Neuronal stem cell (in vitro differentiated cells): ENCODE measurements at regions not wholly inside any gene's neighbourhood (a gene's known extent, or its start where the extent isn't known, plus 50 kb on each side); places are given as distances from the start of the nearest gene placed in this dataset.

Source experiments
- DNase-seq: peaks from one replicate; pipeline ENCODE4 v3.0.0-alpha.2; 2013; ENCODE audit warnings: low spot score
- H2AFZ ChIP-seq: one replicate; pipeline ENCODE4 v1.6.1; 2013; ENCODE audit warnings: mild to moderate bottlenecking, low read length, inconsistent platforms
- H2AK5ac ChIP-seq: 2 replicates; pipeline ENCODE4 v1.6.1; 2013; ENCODE audit warnings: low read depth, mild to moderate bottlenecking, inconsistent platforms, low read length, moderate library complexity, mixed read lengths
- H2BK120ac ChIP-seq: 2 replicates; pipeline ENCODE4 v1.6.1; 2013; ENCODE audit warnings: low read depth, mild to moderate bottlenecking, inconsistent platforms, low read length, moderate library complexity, mixed read lengths
- H2BK12ac ChIP-seq: one replicate; pipeline ENCODE4 v1.6.1; 2013; ENCODE audit warnings: low read length, inconsistent platforms
- H2BK15ac ChIP-seq: 2 replicates; pipeline ENCODE4 v1.6.1; 2013; ENCODE audit warnings: mild to moderate bottlenecking, low read length, inconsistent platforms, mixed read lengths
- H2BK5ac ChIP-seq: one replicate; pipeline ENCODE4 v1.6.1; 2013; ENCODE audit warnings: inconsistent platforms, mild to moderate bottlenecking, low read length, moderate library complexity
- H3K14ac ChIP-seq: one replicate; pipeline ENCODE4 v1.6.1; 2013; ENCODE audit warnings: low read length, inconsistent platforms
- H3K18ac ChIP-seq: 2 replicates; pipeline ENCODE4 v1.6.1; 2013; ENCODE audit warnings: low read length, inconsistent platforms
- H3K23ac ChIP-seq: 2 replicates; pipeline ENCODE4 v1.6.1; 2013; ENCODE audit warnings: low read depth, mild to moderate bottlenecking, mixed read lengths, low read length, inconsistent platforms; ENCODE audit not compliant: poor library complexity
- H3K27ac ChIP-seq: replicated peaks from 3 replicates; pipeline ENCODE4 v1.5.1; 2013; ENCODE audit warnings: low read length, inconsistent platforms
- H3K27me3 ChIP-seq, 3 experiments: 2 replicates each; pipeline ENCODE4 v1.6.1; 2013; ENCODE audit warnings: low read length in 3 of 3, mild to moderate bottlenecking in 2 of 3, inconsistent platforms in 1 of 3, low read depth in 1 of 3, mixed read lengths in 1 of 3, moderate library complexity in 1 of 3; ENCODE audit not compliant: control insufficient read depth in 3 of 3, insufficient read depth in 3 of 3
- H3K36me3 ChIP-seq, 2 donors: replicated peaks in 1 of 2; 2 replicates each; pipeline ENCODE4 v1.6.1; 2013; ENCODE audit warnings: low read length in 2 of 2; ENCODE audit not compliant: control insufficient read depth in 2 of 2, insufficient read depth in 2 of 2
- H3K4ac ChIP-seq: 2 replicates; pipeline ENCODE4 v1.6.1; 2013; ENCODE audit warnings: inconsistent platforms, mild to moderate bottlenecking, low read length, moderate library complexity
- H3K4me1 ChIP-seq, 2 donors: 1 replicate in 1 of 2; 2 replicates in 1 of 2; pipeline ENCODE4 v1.6.1; 2013; ENCODE audit warnings: low read length in 2 of 2, low read depth in 1 of 2; ENCODE audit not compliant: control insufficient read depth in 2 of 2, insufficient read depth in 1 of 2
- H3K4me2 ChIP-seq: one replicate; pipeline ENCODE4 v1.6.1; 2013; ENCODE audit warnings: mild to moderate bottlenecking, low read length, inconsistent platforms; ENCODE audit not compliant: insufficient read depth, poor library complexity, severe bottlenecking
- H3K4me3 ChIP-seq, 2 donors: 2 replicates each; pipeline ENCODE4 v1.5.1; 2013; ENCODE audit warnings: low read length in 2 of 2, mild to moderate bottlenecking in 2 of 2, inconsistent platforms in 1 of 2, moderate library complexity in 1 of 2
- H3K79me1 ChIP-seq: one replicate; pipeline ENCODE4 v1.6.1; 2013; ENCODE audit warnings: low read depth, mild to moderate bottlenecking, inconsistent platforms, low read length, moderate library complexity
- H3K9ac ChIP-seq: one replicate; pipeline ENCODE4 v1.6.1; 2013; ENCODE audit warnings: mild to moderate bottlenecking, low read depth, low read length, inconsistent platforms; ENCODE audit not compliant: poor library complexity
- H3K9me3 ChIP-seq, 2 donors: replicated peaks in 1 of 2; 2 replicates each; pipeline versions ENCODE3 to v1.6.1; 2013; ENCODE audit warnings: low read length in 2 of 2, mild to moderate bottlenecking in 2 of 2, inconsistent platforms in 1 of 2, low read depth in 1 of 2, mixed read lengths in 1 of 2, moderate library complexity in 1 of 2; ENCODE audit not compliant: control insufficient read depth in 2 of 2, insufficient read depth in 1 of 2
- H4K8ac ChIP-seq: one replicate; pipeline ENCODE4 v1.6.1; 2013; ENCODE audit warnings: low read depth, mild to moderate bottlenecking, inconsistent platforms, low read length, moderate library complexity
- H4K91ac ChIP-seq: one replicate; pipeline ENCODE4 v1.6.1; 2013; ENCODE audit warnings: low read length, low read depth, mild to moderate bottlenecking, inconsistent platforms; ENCODE audit not compliant: poor library complexity
- WGBS, 2 donors: extraction: QIAGEN DNeasy Blood & Tissue Kit; methylation state at CpG; one replicate each; pipeline ENCODE4 v1.1.7; 2013; ENCODE audit warnings: missing lambda C conversion rate in 2 of 2, mixed read lengths in 1 of 2; ENCODE audit not compliant: insufficient read length in 2 of 2, insufficient replicate concordance in 1 of 2; ENCODE audit errors: extremely low coverage in 2 of 2; 5-methylcytosine and 5-hydroxymethylcytosine counted together

GRCh38 chr4:149029056-149029651 lies 586.9 kb upstream of the NR3C2 start:
- no peak for DNase-seq

GRCh38 chr4:149026696-149027095 lies 584.5 kb upstream of the NR3C2 start:
- no peak for DNase-seq
- Histone ChIP-seq H4K91ac (no peak overlapping the region), H3K9me3 (no peaks in the 10 kb centered on the region), H3K27ac (no peak overlapping the region), H3K4ac (no peak overlapping the region), H3K23ac (no peak overlapping the region), H2BK12ac (no peak overlapping the region), H2BK120ac (no peak overlapping the region), H3K18ac (no peak overlapping the region), H3K79me1 (no peaks in the 10 kb centered on the region), H2BK15ac (no peak overlapping the region), H2AK5ac (no peak overlapping the region), H3K14ac (no peak overlapping the region), H3K4me1 (no peaks in the 10 kb centered on the region), H3K36me3 (no peaks in the 10 kb centered on the region), H2BK5ac (no peak overlapping the region), H3K27me3 (no peaks in the 10 kb centered on the region), H2AFZ (no peak overlapping the region), H4K8ac (no peak overlapping the region), H3K9ac (no peak overlapping the region), H3K4me2 (no peak overlapping the region), H3K4me3 (no peak overlapping the region)
- no CpG with 5 or more reads among the region's 2 CpGs for WGBS, 2 donors

More at GRCh38 chr4:149029056-149029651, 586.9 kb upstream of the NR3C2 start:
- Histone ChIP-seq H4K8ac (no peak overlapping the region), H2AK5ac (no peak overlapping the region), H2BK120ac (no peak overlapping the region), H3K4ac (no peak overlapping the region), H3K4me2 (no peak overlapping the region), H3K23ac (no peak overlapping the region), H3K9me3 (no peaks in the 10 kb centered on the region), H3K14ac (no peak overlapping the region), H2BK15ac (no peak overlapping the region), H4K91ac (no peak overlapping the region), H3K4me3 (no peak overlapping the region), H3K36me3 (no peaks in the 10 kb centered on the region), H3K27me3 (no peaks in the 10 kb centered on the region), H2BK12ac (no peak overlapping the region), H3K18ac (no peak overlapping the region), H2AFZ (no peak overlapping the region), H3K9ac (no peak overlapping the region), H2BK5ac (no peak overlapping the region), H3K4me1 (no peaks in the 10 kb centered on the region), H3K27ac (no peak overlapping the region), H3K79me1 (no peaks in the 10 kb centered on the region)
- WGBS, 2 donors = no CpG with 5 or more reads among the region's 4 CpGs

GRCh38 chr4:149017002-149017734 lies 575.0 kb upstream of the NR3C2 start:
- no CpG with 5 or more reads among the region's 6 CpGs for WGBS, 2 donors
- no peak overlapping the region for H3K4me2 ChIP-seq
- H3K36me3 ChIP-seq = no peaks in the 10 kb centered on the region
- no peak overlapping the region for H3K14ac ChIP-seq
- no peak overlapping the region for H2BK120ac ChIP-seq
- H3K27me3 ChIP-seq = no peaks in the 10 kb centered on the region
- H3K79me1 ChIP-seq = no peaks in the 10 kb centered on the region
- H3K18ac ChIP-seq = no peak overlapping the region
- no peak overlapping the region for H2BK15ac ChIP-seq
- no peak overlapping the region for H4K8ac ChIP-seq
- no peak overlapping the region for H4K91ac ChIP-seq
- no peaks in the 10 kb centered on the region for H3K9me3 ChIP-seq
- no peak overlapping the region for H3K9ac ChIP-seq
- no peak overlapping the region for H2BK12ac ChIP-seq
- H3K4me1 ChIP-seq = no peaks in the 10 kb centered on the region
- H2AFZ ChIP-seq = no peak overlapping the region
- no peak overlapping the region for H3K23ac ChIP-seq
- DNase-seq = no peak
- no peak overlapping the region for H3K4ac ChIP-seq
- no peak overlapping the region for H2BK5ac ChIP-seq
- H3K27ac ChIP-seq = no peak overlapping the region
- no peak overlapping the region for H3K4me3 ChIP-seq
- H2AK5ac ChIP-seq = no peak overlapping the region

GRCh38 chr4:149009223-149009622 lies 567.0 kb upstream of the NR3C2 start:
- no peak overlapping the region for H4K91ac ChIP-seq
- H3K18ac ChIP-seq = no peak overlapping the region
- H4K8ac ChIP-seq = no peak overlapping the region
- no peak for DNase-seq
- H3K14ac ChIP-seq = no peak overlapping the region
- H3K4me3 ChIP-seq = no peak overlapping the region
- H3K79me1 ChIP-seq = no peaks in the 10 kb centered on the region
- H2BK120ac ChIP-seq = no peak overlapping the region
- peaks cover 0 to 1% of the 10 kb centered on the region in 2 donors for H3K9me3 ChIP-seq
- no peak overlapping the region for H2AK5ac ChIP-seq
- H3K27ac ChIP-seq = no peak overlapping the region
- no CpG with 5 or more reads among the region's 2 CpGs for WGBS, 2 donors
- H3K27me3 ChIP-seq = no peaks in the 10 kb centered on the region
- H2BK15ac ChIP-seq = no peak overlapping the region
- no peak overlapping the region for H3K4me2 ChIP-seq
- H3K4me1 ChIP-seq = peaks cover 0 to 1% of the 10 kb centered on the region in 2 donors
- no peak overlapping the region for H2AFZ ChIP-seq
- H2BK12ac ChIP-seq = no peak overlapping the region
- no peak overlapping the region for H3K4ac ChIP-seq
- H3K9ac ChIP-seq = no peak overlapping the region
- no peak overlapping the region for H3K23ac ChIP-seq
- no peaks in the 10 kb centered on the region for H3K36me3 ChIP-seq
- no peak overlapping the region for H2BK5ac ChIP-seq
